Smooth muscle cell (in vitro differentiated cells): ENCODE measurements at regions not wholly inside any gene's neighbourhood (a gene's known extent, or its start where the extent isn't known, plus 50 kb on each side); places are given as distances from the start of the nearest gene placed in this dataset.

Experiments used
- DNase-seq: peaks from one replicate; lab custom pipeline; 2025; ENCODE audit not compliant: unreplicated experiment; lab: John Stamatoyannopoulos, UW
- H2AFZ ChIP-seq: fragments of 200-600 bp; sonication (generic); 2 replicates; pipeline ENCODE4 v1.6.0; 2016; ENCODE audit warnings: antibody characterized with exemption, low read depth, mild to moderate bottlenecking
- H3F3A ChIP-seq: fragments of 200-600 bp; sonication (generic); 2 replicates; pipeline ENCODE4 v1.6.0; 2017; ENCODE audit warnings: antibody characterized with exemption, low read depth
- H3K27ac ChIP-seq: fragments of 200-600 bp; sonication (generic); 2 replicates; pipeline ENCODE4 v1.5.1; 2016; ENCODE audit warnings: low read depth, mild to moderate bottlenecking
- H3K27me3 ChIP-seq: fragments of 200-600 bp; sonication (generic); 2 replicates; pipeline ENCODE4 v1.6.1; 2016; ENCODE audit warnings: low read depth, mild to moderate bottlenecking
- H3K36me3 ChIP-seq: fragments of 200-600 bp; sonication (generic); 2 replicates; pipeline ENCODE4 v1.5.1; 2016; ENCODE audit warnings: low read depth
- H3K4me1 ChIP-seq: fragments of 200-600 bp; sonication (generic); 2 replicates; pipeline ENCODE4 v1.5.1; 2016; ENCODE audit warnings: low read depth
- H3K4me2 ChIP-seq: fragments of 200-600 bp; sonication (generic); 2 replicates; pipeline ENCODE4 v1.6.0; 2016; ENCODE audit warnings: mild to moderate bottlenecking
- H3K4me3 ChIP-seq: fragments of 200-600 bp; sonication (generic); 2 replicates; pipeline ENCODE4 v1.5.1; 2016; ENCODE audit warnings: mild to moderate bottlenecking
- H3K79me2 ChIP-seq: fragments of 200-600 bp; sonication (generic); 2 replicates; pipeline ENCODE4 v1.6.0; 2016; ENCODE audit warnings: low read depth, mild to moderate bottlenecking
- H3K9ac ChIP-seq: fragments of 200-600 bp; sonication (generic); 2 replicates; pipeline ENCODE4 v1.6.0; 2016; ENCODE audit warnings: low read depth
- H3K9me3 ChIP-seq: fragments of 200-600 bp; sonication (generic); replicated peaks from 2 replicates; pipeline ENCODE4 v1.5.1; 2016; ENCODE audit warnings: low read depth
- H4K20me1 ChIP-seq: fragments of 200-600 bp; sonication (generic); 2 replicates; pipeline ENCODE4 v1.6.0; 2016; ENCODE audit warnings: low read depth
- WGBS: methylation state at CpG from one replicate; pipeline ENCODE4 v1.1.7; 2016; ENCODE audit warnings: low lambda C conversion rate; 5-methylcytosine and 5-hydroxymethylcytosine counted together
- TF ChIP-seq, protein P1 (sequence below): fragments of 200-600 bp; sonication (generic); IDR thresholded peaks from 2 replicates; pipeline ENCODE4 v1.5.1; 2017; ENCODE audit warnings: borderline replicate concordance, mild to moderate bottlenecking, antibody characterized with exemption; ENCODE audit not compliant: insufficient read depth, poor library complexity, severe bottlenecking

DNA sequence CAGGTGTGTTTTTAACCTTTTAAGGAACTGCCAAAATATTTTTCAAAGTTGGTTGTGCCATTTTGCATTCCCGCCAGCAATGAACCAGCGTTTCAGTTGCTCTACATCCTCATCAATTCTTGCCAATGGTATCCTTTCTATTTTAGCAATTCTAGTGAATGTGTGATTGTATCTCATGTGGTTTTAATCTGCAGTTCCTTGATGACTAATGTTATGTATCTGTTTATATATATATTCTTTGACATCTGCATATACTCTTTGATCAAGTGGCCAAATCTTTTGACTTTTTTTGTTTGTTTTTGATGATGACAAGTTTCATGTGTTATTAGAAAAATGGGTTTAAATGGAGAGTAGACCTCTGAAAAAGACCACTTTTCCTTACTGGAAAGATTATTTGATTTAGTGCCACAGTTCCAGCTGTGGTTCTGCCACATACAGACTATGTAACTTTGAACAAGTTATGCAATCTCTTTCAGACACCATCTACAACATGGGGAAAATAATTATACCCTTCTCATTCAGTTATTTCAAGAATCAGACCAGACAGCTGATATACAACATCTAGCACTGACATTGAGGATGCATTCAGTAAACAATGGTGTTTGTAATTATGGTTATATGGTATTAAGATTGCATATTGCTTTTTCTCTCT lies 146.3 kb upstream of the CNOT2 start:
- H3K27ac ChIP-seq: no peak overlapping the region
- peaks cover 7% of the 10 kb centered on the region for H3K4me1 ChIP-seq

DNA sequence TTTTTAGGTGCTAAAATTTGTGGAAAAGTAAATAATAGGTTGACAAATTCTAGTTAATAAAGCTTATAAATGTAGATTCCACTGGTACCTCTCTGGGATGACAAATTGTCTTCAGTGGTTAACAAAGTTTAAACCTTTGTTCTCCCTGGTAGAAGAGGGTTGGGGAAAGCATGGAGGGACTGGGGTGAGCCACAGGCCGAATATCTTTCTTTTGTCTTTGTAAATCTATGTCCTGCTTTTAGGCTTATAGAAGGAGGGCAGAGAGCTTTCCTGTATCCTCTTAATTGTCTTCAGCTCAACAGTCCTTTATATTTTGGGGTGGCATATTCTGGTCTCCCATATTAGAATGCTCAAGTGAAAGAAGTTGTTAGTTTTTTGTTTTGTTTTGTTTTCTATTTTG lies 142.2 kb upstream of the CNOT2 start:
- no peak overlapping the region for H3K27ac ChIP-seq
- WGBS: 90% methylated on average over 1 of the region's 1 CpG
- H3F3A ChIP-seq: no peaks in the 10 kb centered on the region
- H3K36me3 ChIP-seq: no peaks in the 10 kb centered on the region
- TF ChIP-seq, protein P1, sequence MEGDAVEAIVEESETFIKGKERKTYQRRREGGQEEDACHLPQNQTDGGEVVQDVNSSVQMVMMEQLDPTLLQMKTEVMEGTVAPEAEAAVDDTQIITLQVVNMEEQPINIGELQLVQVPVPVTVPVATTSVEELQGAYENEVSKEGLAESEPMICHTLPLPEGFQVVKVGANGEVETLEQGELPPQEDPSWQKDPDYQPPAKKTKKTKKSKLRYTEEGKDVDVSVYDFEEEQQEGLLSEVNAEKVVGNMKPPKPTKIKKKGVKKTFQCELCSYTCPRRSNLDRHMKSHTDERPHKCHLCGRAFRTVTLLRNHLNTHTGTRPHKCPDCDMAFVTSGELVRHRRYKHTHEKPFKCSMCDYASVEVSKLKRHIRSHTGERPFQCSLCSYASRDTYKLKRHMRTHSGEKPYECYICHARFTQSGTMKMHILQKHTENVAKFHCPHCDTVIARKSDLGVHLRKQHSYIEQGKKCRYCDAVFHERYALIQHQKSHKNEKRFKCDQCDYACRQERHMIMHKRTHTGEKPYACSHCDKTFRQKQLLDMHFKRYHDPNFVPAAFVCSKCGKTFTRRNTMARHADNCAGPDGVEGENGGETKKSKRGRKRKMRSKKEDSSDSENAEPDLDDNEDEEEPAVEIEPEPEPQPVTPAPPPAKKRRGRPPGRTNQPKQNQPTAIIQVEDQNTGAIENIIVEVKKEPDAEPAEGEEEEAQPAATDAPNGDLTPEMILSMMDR: no peak
- no peaks in the 10 kb centered on the region for H3K4me1 ChIP-seq
- no peaks in the 10 kb centered on the region for H3K79me2 ChIP-seq
- no peak overlapping the region for H2AFZ ChIP-seq
- no peaks in the 10 kb centered on the region for H3K9me3 ChIP-seq
- no peak overlapping the region for H3K9ac ChIP-seq
- no peaks in the 10 kb centered on the region for H3K27me3 ChIP-seq
- no peak overlapping the region for H3K4me2 ChIP-seq
- H3K4me3 ChIP-seq: no peak overlapping the region
- no peaks in the 10 kb centered on the region for H4K20me1 ChIP-seq
- DNase-seq: no peak

More for the DNA sequence above, 146.3 kb upstream of the CNOT2 start:
- Histone ChIP-seq H3K4me2 (no peak overlapping the region), H3K79me2 (no peaks in the 10 kb centered on the region), H2AFZ (no peak overlapping the region), H3F3A (no peaks in the 10 kb centered on the region), H3K27me3 (no peaks in the 10 kb centered on the region), H4K20me1 (no peaks in the 10 kb centered on the region), H3K9ac (no peak overlapping the region), H3K4me3 (no peak overlapping the region), H3K9me3 (no peaks in the 10 kb centered on the region), H3K36me3 (no peaks in the 10 kb centered on the region)
- DNase-seq: no peak
- WGBS: 92% methylated on average over 2 of the region's 2 CpGs
- TF ChIP-seq, protein P1: no peak

DNA sequence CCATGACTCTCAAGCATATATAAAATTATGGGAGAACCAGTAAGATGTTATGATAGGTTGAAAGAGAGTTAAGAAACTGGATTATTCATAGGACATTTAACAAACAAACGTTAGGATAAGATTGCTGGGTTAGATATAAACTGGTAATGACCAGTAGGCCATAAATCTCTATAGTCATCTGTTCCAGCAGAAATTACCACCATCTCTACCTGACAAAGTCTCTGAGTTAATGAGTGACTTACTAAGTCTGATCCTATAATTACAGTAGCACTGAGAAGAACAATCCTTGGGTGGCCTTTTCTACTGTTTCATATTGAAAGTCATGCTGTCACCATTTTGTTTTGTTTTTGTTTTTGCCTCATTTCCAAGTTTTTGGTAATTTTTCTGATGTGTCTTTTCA lies 136.9 kb upstream of the CNOT2 start:
- no peak overlapping the region for H3K9ac ChIP-seq
- no peak overlapping the region for H3K4me3 ChIP-seq
- H3F3A ChIP-seq: no peaks in the 10 kb centered on the region
- H3K27ac ChIP-seq: no peak overlapping the region
- DNase-seq: no peak
- no peaks in the 10 kb centered on the region for H3K36me3 ChIP-seq
- H3K4me1 ChIP-seq: no peaks in the 10 kb centered on the region
- no peak overlapping the region for H3K4me2 ChIP-seq
- no peak overlapping the region for H2AFZ ChIP-seq
- TF ChIP-seq, protein P1: no peak
- H3K9me3 ChIP-seq: peaks cover 12% of the 10 kb centered on the region
- H3K27me3 ChIP-seq: no peaks in the 10 kb centered on the region
- WGBS: 92% methylated on average over 1 of the region's 1 CpG
- no peaks in the 10 kb centered on the region for H4K20me1 ChIP-seq
- no peaks in the 10 kb centered on the region for H3K79me2 ChIP-seq

DNA sequence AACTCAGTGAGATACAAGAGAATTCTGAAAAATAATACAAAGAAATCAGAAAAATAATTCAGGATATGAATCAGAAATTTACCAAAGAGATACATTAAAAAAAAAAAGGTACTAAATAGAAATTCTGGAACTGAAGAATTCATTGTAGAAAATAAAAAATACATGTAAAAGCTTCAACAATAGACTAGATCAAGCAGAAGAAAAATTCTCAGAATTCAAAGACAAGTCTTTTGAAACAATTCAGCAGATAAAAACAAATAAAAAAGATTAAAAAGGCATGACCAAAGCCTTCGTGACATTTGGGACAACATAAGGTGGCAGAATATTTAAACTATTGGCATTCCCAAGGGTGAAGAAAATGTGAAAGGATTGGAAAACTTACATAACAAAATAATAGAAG lies 133.1 kb upstream of the CNOT2 start:
- no peaks in the 10 kb centered on the region for H3F3A ChIP-seq
- no peaks in the 10 kb centered on the region for H4K20me1 ChIP-seq
- no peaks in the 10 kb centered on the region for H3K79me2 ChIP-seq
- WGBS: 50% methylated on average over 1 of the region's 1 CpG
- H3K4me1 ChIP-seq: no peaks in the 10 kb centered on the region
- H2AFZ ChIP-seq: no peak overlapping the region
- TF ChIP-seq, protein P1: no peak
- no peak overlapping the region for H3K4me2 ChIP-seq
- peaks cover 12% of the 10 kb centered on the region for H3K9me3 ChIP-seq
- no peak overlapping the region for H3K4me3 ChIP-seq
- H3K36me3 ChIP-seq: no peaks in the 10 kb centered on the region
- no peaks in the 10 kb centered on the region for H3K27me3 ChIP-seq
- H3K9ac ChIP-seq: no peak overlapping the region
- no peak for DNase-seq
- no peak overlapping the region for H3K27ac ChIP-seq
